Ascending aorta (tissue), 2 donors: ENCODE measurements at regions not wholly inside any gene's neighbourhood (a gene's known extent, or its start where the extent isn't known, plus 50 kb on each side); places are given as distances from the start of the nearest gene placed in this dataset.

Experiments used
- DNase-seq, 2 donors: peaks; one replicate each; pipeline ENCODE4 v3.0.0-alpha.2; 2019; ENCODE audit warnings: low spot score in 2 of 2
- H3K27ac ChIP-seq, 2 donors: fragments of 200-600 bp; sonication (generic); one replicate each; pipeline ENCODE4 v1.5.1; 2016 to 2017; ENCODE audit warnings: mild to moderate bottlenecking in 1 of 2
- H3K27me3 ChIP-seq: fragments of 200-600 bp; sonication (generic); one replicate; pipeline ENCODE4 v1.5.1; 2017
- H3K36me3 ChIP-seq, 2 donors: fragments of 200-600 bp; sonication (generic); one replicate each; pipeline ENCODE4 v1.5.1; 2016
- H3K4me1 ChIP-seq, 2 donors: fragments of 200-600 bp; sonication (generic); one replicate each; pipeline ENCODE4 v1.5.1; 2016 to 2017; ENCODE audit warnings: mild to moderate bottlenecking in 1 of 2
- H3K4me3 ChIP-seq, 2 donors: fragments of 200-600 bp; sonication (generic); one replicate each; pipeline ENCODE4 v1.5.1; 2016 to 2017; ENCODE audit warnings: mild to moderate bottlenecking in 1 of 2
- H3K9me3 ChIP-seq, 2 donors: fragments of 200-600 bp; sonication (generic); one replicate each; pipeline ENCODE4 v1.5.1; 2016
- intact Hi-C: fragments of 100-400 bp; cut with DNase I; formaldehyde crosslinking; loops from one replicate; pipeline ENCODE4 v1.15.1; 2023
- TF ChIP-seq, protein P1 (sequence below), 3 experiments: fragments of 200-600 bp in 2 of 3; fragments of 450-650 bp in 1 of 3; sonication (generic) in 2 of 3; IDR thresholded peaks; one replicate each; pipeline ENCODE4 v1.5.1; 2016 to 2019; ENCODE audit warnings: antibody characterized with exemption in 3 of 3, mild to moderate bottlenecking in 1 of 3, moderate library complexity in 1 of 3

DNA sequence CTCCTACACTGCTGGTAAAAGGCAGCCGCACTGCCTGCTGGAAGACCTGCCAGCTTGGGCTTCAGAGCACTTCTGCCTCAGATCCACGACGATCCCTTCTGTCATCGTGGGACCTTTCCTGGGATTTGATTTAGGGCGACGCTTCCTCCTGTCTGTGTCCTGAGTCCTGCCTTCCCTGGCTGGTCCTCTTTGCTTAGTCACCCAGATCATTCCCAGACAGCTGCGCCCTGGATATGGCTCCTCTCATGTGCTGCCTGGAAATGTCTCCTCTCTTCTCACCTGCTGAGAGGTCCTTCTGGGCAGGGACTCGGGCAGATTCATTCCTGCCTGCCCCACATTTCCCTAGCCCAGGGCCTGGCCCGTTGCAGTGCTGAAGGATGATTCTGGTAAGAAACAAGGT, 72.4 kb upstream of the POU3F1 start:
- H3K4me1 ChIP-seq, result peaks cover 4 to 9% of the 10 kb centered on the region in 2 donors
- TF ChIP-seq, protein P1, sequence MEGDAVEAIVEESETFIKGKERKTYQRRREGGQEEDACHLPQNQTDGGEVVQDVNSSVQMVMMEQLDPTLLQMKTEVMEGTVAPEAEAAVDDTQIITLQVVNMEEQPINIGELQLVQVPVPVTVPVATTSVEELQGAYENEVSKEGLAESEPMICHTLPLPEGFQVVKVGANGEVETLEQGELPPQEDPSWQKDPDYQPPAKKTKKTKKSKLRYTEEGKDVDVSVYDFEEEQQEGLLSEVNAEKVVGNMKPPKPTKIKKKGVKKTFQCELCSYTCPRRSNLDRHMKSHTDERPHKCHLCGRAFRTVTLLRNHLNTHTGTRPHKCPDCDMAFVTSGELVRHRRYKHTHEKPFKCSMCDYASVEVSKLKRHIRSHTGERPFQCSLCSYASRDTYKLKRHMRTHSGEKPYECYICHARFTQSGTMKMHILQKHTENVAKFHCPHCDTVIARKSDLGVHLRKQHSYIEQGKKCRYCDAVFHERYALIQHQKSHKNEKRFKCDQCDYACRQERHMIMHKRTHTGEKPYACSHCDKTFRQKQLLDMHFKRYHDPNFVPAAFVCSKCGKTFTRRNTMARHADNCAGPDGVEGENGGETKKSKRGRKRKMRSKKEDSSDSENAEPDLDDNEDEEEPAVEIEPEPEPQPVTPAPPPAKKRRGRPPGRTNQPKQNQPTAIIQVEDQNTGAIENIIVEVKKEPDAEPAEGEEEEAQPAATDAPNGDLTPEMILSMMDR (IDR thresholded peaks at IDR 0.05), result no peak

GRCh38 chr1:38117444-38117887, 70.9 kb upstream of the POU3F1 start:
- Histone ChIP-seq H3K27ac (no peak overlapping the region), H3K27me3 (no peaks in the 10 kb centered on the region), H3K9me3 (no peaks in the 10 kb centered on the region), H3K36me3 (no peaks in the 10 kb centered on the region), H3K4me1 (peaks cover 4 to 10% of the 10 kb centered on the region in 2 donors), H3K4me3 (no peak overlapping the region)
- DNase-seq, result no peak
- TF ChIP-seq, protein P1 (IDR thresholded peaks at IDR 0.05), result no peak
- intact Hi-C loops, result no loop called here

More for the DNA sequence above, 72.4 kb upstream of the POU3F1 start:
- H3K27ac ChIP-seq, result no peak overlapping the region
- no peak overlapping the region for H3K4me3 ChIP-seq
- H3K9me3 ChIP-seq, result no peaks in the 10 kb centered on the region
- H3K36me3 ChIP-seq, result no peaks in the 10 kb centered on the region
- intact Hi-C loops, result no loop called here
- DNase-seq, result no peak
- no peaks in the 10 kb centered on the region for H3K27me3 ChIP-seq

DNA sequence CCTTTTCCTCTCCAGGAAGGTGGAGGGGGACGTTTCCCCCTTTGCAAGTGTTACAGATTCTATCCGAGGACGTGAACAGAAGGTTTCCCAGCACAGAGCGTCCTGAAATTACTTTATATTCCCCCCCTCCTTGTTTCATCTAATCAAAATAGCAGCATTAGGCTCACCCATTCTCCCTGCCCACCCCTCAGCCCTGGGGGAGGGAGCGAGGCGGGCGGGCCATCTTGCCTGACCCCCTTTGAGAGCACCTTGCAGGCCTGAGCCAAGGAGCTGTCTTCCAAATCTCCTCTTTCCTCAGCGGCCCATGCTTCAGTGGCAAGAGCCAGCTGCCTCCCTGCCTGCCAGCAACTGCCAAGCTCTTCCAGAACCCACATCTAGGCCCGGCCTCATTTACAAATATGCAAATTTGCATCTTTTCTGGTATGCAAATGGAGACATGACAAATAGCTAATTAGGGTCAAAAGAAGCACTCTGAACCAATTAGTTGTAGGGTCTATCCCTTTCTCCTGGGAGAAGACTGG, 69.1 kb upstream of the POU3F1 start:
- no peak for DNase-seq
- peaks cover 4 to 10% of the 10 kb centered on the region in 2 donors for H3K4me1 ChIP-seq
- no peaks in the 10 kb centered on the region for H3K9me3 ChIP-seq
- H3K27me3 ChIP-seq, result no peaks in the 10 kb centered on the region
- intact Hi-C loops, result loop anchor here (2.0 kb wide), 2 partner anchors 23 to 69 kb away; partner anchors contain the start of gene POU3F1
- TF ChIP-seq, protein P1 (IDR thresholded peaks at IDR 0.05), result no peak
- H3K36me3 ChIP-seq, result no peaks in the 10 kb centered on the region
- H3K4me3 ChIP-seq, result no peak overlapping the region
- H3K27ac ChIP-seq, result peak overlapping the region in 1 of 2 donors; percentile 85

DNA sequence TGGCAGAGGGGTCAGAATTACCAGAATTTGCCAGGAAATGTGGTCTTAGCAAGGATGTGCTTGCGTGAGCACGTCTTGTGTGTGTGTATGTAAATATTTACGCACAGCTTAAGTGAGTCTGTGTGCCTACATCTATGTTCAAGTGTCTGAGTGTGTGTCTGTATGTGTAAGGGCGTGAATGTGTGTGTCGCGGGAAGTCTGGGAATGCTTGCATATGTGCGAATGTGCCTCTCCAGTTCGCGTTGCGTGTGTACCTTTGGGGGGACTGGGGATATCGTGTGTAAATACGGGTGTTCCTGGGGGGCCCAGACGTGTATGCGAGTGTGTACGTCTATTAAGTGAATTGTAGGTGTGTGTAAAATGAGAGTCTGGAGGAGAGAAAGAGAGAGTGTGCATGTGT, 68.6 kb upstream of the POU3F1 start:
- H3K36me3 ChIP-seq, result no peaks in the 10 kb centered on the region
- H3K4me1 ChIP-seq, result peaks cover 4 to 10% of the 10 kb centered on the region in 2 donors
- TF ChIP-seq, protein P1 (IDR thresholded peaks at IDR 0.05), result no peak
- no peak overlapping the region for H3K4me3 ChIP-seq
- H3K27me3 ChIP-seq, result no peaks in the 10 kb centered on the region
- H3K9me3 ChIP-seq, result peaks cover 0 to 2% of the 10 kb centered on the region in 2 donors
- DNase-seq, result no peak
- peak overlapping the region in 1 of 2 donors; percentile 85 for H3K27ac ChIP-seq
- intact Hi-C loops, result loop anchor here (2.0 kb wide), 2 partner anchors 24 to 68 kb away; partner anchors contain the start of gene POU3F1

DNA sequence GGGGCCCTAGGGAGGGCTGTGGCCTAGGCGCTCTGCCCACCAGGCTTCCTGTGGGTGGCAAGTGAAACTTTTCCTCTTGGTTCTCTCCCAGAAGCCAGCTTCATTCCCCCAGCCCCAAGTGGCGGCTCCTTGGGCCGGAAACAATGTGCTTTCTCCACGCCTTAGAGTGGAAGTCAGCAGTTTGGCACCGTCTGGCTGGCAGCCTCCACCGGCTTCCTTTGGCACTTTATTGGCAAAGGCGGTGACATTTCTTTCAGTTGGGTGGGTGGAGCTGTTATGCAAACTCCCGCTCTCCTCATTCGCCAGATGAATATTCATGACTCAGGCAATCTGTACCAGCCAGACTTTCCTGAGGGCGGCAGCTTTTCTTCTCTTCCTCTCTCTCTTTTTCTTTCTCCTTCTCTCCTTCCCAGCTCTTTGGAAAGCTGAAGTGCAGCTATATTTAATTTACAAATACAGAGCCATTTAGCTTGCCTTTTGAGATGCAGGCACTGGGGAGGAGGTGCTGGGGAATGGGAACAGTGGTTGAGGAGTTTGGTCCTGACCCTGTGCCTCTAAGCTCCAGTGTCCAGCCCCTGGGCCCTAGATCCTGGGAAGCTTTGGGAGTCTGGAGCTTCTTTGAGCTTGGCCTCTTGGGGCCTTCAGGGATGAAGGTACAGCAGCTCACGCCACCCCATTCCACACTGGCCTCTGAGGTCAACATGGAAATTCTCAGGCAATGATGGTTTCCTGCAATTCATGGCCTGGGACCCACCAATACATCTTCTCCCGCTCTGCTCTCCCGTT, 67.8 kb upstream of the POU3F1 start:
- Histone ChIP-seq H3K36me3 (no peaks in the 10 kb centered on the region), H3K27me3 (no peaks in the 10 kb centered on the region), H3K9me3 (peaks cover 0 to 4% of the 10 kb centered on the region in 2 donors), H3K4me1 (peaks cover 4 to 10% of the 10 kb centered on the region in 2 donors), H3K27ac (peak overlapping the region; percentile 56 to 85), H3K4me3 (no peak overlapping the region)
- intact Hi-C loops, result loop anchor here (2.0 to 5.0 kb wide), 3 partner anchors 24 to 1792 kb away; partner anchors contain the start of genes EVA1B and POU3F1
- TF ChIP-seq, protein P1 (IDR thresholded peaks at IDR 0.05), result no peak
- DNase-seq, result peak; percentile 27 to 86
